ENCODE measurements at regions not wholly inside any gene's neighbourhood (a gene's known extent, or its start where the extent isn't known, plus 50 kb on each side); places are given as distances from the start of the nearest gene placed in this dataset.

- Histone ChIP-seq H3K9me3 (0 out of 2 replicates have a peak, but pooled peaks cover under 1% of the 10 kb centered on the region), H4K20me1 (no peaks in the 10 kb centered on the region), H3K4me3 (peak overlapping the region; percentile 54), H3K27me3 (no peaks in the 10 kb centered on the region), H3K27ac (peak overlapping the region; percentile 52), H3K4me2 (peak overlapping the region; percentile 73), H3K9ac (peak overlapping the region; percentile 57; the same call in 1 of the 2 replicates), H3K4me1 (peaks cover 27% of the 10 kb centered on the region), H3K36me3 (no peaks in the 10 kb centered on the region)
- TF ChIP-seq Cebpa-rat (IDR thresholded peaks at IDR 0.05) = no peak
Observed at GRCh38 chr4:38318737-38319455, 345.1 kb upstream of the KLF3 start.

DNA sequence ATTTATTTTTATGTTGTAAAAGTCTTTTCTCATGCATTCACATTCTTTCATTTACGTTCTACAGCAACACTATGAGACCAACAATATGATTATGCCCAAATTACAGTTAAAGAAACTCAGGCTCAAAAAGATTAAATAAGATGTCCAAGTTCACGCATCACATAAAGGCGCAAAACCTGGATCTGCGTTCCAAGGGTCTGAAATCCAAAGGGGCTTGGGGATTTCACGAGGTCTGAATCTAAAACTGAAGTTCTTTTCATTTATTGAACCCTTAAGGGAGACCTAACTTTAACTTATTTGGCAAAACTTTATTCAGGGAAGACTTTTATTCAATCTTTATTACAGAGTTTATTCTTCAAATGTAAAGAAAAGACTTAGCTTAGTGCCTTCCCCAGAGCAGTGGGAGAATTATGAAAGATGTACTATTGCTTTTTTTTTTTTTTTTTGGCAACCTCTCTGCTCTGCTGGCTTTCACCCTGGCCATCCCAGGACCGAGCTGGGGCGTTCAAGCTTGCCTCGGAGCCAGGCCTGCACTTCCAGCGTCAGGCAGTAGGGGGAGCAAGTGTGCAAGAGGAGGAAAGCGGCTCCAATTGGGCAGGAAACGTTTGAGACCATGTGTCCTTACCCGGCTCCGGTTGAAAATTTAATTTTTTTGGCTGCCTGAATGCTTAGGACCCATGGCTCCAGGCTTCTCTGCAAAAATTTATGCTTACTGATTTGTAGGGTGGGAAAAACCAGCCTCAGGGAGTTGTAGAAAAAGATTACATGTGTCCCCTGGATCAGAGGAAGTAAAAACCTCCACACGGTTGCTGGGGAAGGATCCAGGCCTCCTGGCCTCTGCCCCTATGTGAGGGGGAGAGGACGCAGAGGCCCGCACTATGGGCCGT lies 344.3 kb upstream of the KLF3 start:
- Histone ChIP-seq H3K9ac (no peak overlapping the region), H3K4me3 (peak overlapping the region; percentile 54), H3K27ac (peak overlapping the region; percentile 52), H3K9me3 (peaks cover 8% of the 10 kb centered on the region), H3K27me3 (no peaks in the 10 kb centered on the region), H3K36me3 (no peaks in the 10 kb centered on the region), H3K4me2 (peak overlapping the region; percentile 73), H3K4me1 (peaks cover 27% of the 10 kb centered on the region), H4K20me1 (no peaks in the 10 kb centered on the region)
- no peak for TF ChIP-seq Cebpa-rat (IDR thresholded peaks at IDR 0.05)

DNA sequence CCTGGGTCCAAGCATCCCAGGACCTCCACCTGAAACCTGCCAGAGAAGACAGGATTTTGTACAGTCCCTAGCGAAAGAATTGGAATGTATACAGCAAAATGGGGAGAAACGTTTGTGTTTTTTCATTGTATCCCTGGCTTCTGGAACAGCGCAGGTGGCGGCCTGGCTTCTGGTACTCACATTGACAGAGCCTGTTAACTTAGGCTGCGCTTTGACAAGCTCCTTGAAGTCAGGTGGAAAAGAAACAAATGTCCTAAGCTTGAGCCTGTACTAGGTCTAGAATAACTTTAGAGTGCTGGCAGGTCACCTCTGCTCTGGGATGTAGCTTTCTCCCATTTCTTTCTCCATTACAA lies 343.7 kb upstream of the KLF3 start:
- no peak overlapping the region for H3K27ac ChIP-seq
- TF ChIP-seq Cebpa-rat (IDR thresholded peaks at IDR 0.05) = no peak
- H3K9me3 ChIP-seq = peaks cover 14% of the 10 kb centered on the region
- H3K4me1 ChIP-seq = peaks cover 27% of the 10 kb centered on the region
- no peaks in the 10 kb centered on the region for H3K36me3 ChIP-seq
- no peaks in the 10 kb centered on the region for H4K20me1 ChIP-seq
- H3K27me3 ChIP-seq = no peaks in the 10 kb centered on the region
- no peak overlapping the region for H3K4me3 ChIP-seq
- 0 out of 2 replicates have a peak overlapping the region, but pooled peaks have one; percentile 73 for H3K4me2 ChIP-seq
- no peak overlapping the region for H3K9ac ChIP-seq

GRCh38 chr4:38320833-38321232 lies 343.2 kb upstream of the KLF3 start:
- no peaks in the 10 kb centered on the region for H4K20me1 ChIP-seq
- TF ChIP-seq Cebpa-rat (IDR thresholded peaks at IDR 0.05) = no peak
- H3K36me3 ChIP-seq = no peaks in the 10 kb centered on the region
- H3K4me2 ChIP-seq = no peak overlapping the region
- peaks cover 27% of the 10 kb centered on the region for H3K4me1 ChIP-seq
- no peak overlapping the region for H3K27ac ChIP-seq
- H3K27me3 ChIP-seq = no peaks in the 10 kb centered on the region
- H3K4me3 ChIP-seq = no peak overlapping the region
- no peak overlapping the region for H3K9ac ChIP-seq
- H3K9me3 ChIP-seq = peaks cover 18% of the 10 kb centered on the region

DNA sequence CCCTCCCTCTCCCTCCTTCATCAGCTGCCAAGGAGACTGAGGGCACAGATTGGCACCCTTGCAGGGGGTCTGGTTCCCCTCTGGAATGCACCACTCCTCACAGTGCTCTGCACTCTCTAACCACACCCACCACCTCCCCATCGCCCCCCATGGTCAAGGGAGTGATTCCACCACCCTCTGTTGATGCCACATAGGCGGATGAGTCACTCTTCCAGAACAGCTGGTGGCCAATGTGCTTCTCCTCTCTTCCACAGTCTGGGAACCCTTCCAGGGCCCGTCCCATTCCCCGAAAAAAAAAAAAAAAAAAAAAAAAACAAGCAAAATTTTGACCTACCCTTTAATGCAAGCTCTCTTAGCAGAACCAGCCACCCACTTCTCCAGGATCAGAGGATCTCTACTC lies 341.3 kb upstream of the KLF3 start:
- H3K9ac ChIP-seq = no peak overlapping the region
- H3K4me2 ChIP-seq = no peak overlapping the region
- peaks cover 27% of the 10 kb centered on the region for H3K4me1 ChIP-seq
- no peak for TF ChIP-seq Cebpa-rat (IDR thresholded peaks at IDR 0.05)
- peaks cover 31% of the 10 kb centered on the region for H3K9me3 ChIP-seq
- no peaks in the 10 kb centered on the region for H3K36me3 ChIP-seq
- H4K20me1 ChIP-seq = no peaks in the 10 kb centered on the region
- H3K27me3 ChIP-seq = no peaks in the 10 kb centered on the region
- H3K27ac ChIP-seq = no peak overlapping the region
- no peak overlapping the region for H3K4me3 ChIP-seq

DNA sequence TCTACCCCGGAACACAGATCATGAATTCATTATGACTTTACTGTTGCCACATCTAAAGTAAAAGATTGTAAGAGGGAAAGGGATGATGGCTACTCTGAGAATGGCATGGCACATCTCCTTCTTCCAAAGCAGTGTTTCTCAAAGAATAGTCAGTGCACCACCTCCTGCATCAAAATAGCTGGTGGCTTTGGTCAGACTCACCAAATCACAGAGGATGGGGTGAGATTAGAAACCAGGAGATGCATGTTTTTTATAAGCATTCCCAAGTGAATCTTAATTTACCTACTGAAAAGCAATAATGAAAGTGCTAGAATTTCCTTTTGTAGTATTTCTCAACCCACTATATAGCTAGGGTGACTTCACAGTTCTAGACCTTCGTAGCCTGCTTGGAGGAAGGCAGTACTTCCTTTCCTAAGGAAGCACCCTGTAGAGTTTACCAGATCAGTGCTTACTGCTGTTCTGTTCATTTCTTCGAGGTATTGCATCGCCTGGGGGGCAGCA lies 340.8 kb upstream of the KLF3 start:
- Histone ChIP-seq H3K27me3 (no peaks in the 10 kb centered on the region), H4K20me1 (no peaks in the 10 kb centered on the region), H3K9me3 (peaks cover 31% of the 10 kb centered on the region), H3K4me2 (no peak overlapping the region), H3K4me1 (peaks cover 27% of the 10 kb centered on the region), H3K4me3 (no peak overlapping the region), H3K36me3 (no peaks in the 10 kb centered on the region), H3K27ac (no peak overlapping the region), H3K9ac (no peak overlapping the region)
- TF ChIP-seq Cebpa-rat (IDR thresholded peaks at IDR 0.05) = no peak

GRCh38 chr4:38324861-38325628 lies 339.0 kb upstream of the KLF3 start:
- H3K27me3 ChIP-seq = no peaks in the 10 kb centered on the region
- H4K20me1 ChIP-seq = no peaks in the 10 kb centered on the region
- no peak overlapping the region for H3K4me2 ChIP-seq
- TF ChIP-seq Cebpa-rat (IDR thresholded peaks at IDR 0.05) = no peak
- no peaks in the 10 kb centered on the region for H3K36me3 ChIP-seq
- no peak overlapping the region for H3K9ac ChIP-seq
- H3K4me1 ChIP-seq = peaks cover 15% of the 10 kb centered on the region; the same call in 1 of the 2 replicates
- no peak overlapping the region for H3K27ac ChIP-seq
- peaks cover 31% of the 10 kb centered on the region for H3K9me3 ChIP-seq
- no peak overlapping the region for H3K4me3 ChIP-seq

- no peak for TF ChIP-seq Cebpa-rat (IDR thresholded peaks at IDR 0.05)
- Histone ChIP-seq H3K4me3 (no peak overlapping the region), H3K27me3 (no peaks in the 10 kb centered on the region), H4K20me1 (no peaks in the 10 kb centered on the region), H3K27ac (no peak overlapping the region), H3K9ac (no peak overlapping the region), H3K36me3 (no peaks in the 10 kb centered on the region), H3K4me1 (peaks cover 10% of the 10 kb centered on the region; the same call in 1 of the 2 replicates), H3K4me2 (no peak overlapping the region), H3K9me3 (peaks cover 31% of the 10 kb centered on the region)
Observed at GRCh38 chr4:38325629-38325913, 338.4 kb upstream of the KLF3 start.

DNA sequence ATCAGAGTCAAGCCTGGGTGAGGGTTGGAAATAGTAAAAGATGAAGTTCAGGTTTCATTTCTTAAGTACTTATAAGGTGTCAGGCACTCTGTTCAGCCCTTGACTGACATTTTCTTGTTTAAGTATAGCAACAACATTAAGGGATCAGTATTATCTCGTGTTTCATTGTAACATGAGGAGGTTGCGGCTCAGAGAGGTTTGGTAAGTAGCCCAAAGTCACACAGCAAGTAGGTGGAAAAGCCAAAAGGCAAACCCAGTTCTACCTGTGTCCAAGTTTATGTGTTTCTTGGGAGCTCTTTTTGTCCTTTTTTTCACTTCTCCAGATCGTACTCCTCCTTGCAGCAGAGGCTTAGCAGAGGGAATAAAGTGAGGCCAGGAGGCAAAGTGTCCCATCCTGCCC lies 337.5 kb upstream of the KLF3 start:
- Histone ChIP-seq H3K9me3 (peaks cover 31% of the 10 kb centered on the region), H3K4me1 (peaks cover 6% of the 10 kb centered on the region; the same call in 1 of the 2 replicates), H3K9ac (no peak overlapping the region), H4K20me1 (no peaks in the 10 kb centered on the region), H3K27ac (no peak overlapping the region), H3K4me3 (no peak overlapping the region), H3K27me3 (no peaks in the 10 kb centered on the region), H3K36me3 (no peaks in the 10 kb centered on the region), H3K4me2 (no peak overlapping the region)
- TF ChIP-seq Cebpa-rat (IDR thresholded peaks at IDR 0.05) = no peak
